Panc1 (cell line): ENCODE measurements at regions not wholly inside any gene's neighbourhood (a gene's known extent, or its start where the extent isn't known, plus 50 kb on each side); places are given as distances from the start of the nearest gene placed in this dataset.

Experiments used
- ATAC-seq: fragments of 200-7000 bp; cut with Tn5 transposase; 2 replicates; pipeline ENCODE4 v1.9.1; 2020; ENCODE audit warnings: mild to moderate bottlenecking, moderate library complexity
- BruUV-seq: library from RNA; stranded (reverse); fragments of 400-500 nt; replicated peaks from 2 replicates; lab custom pipeline; 2021; lab: Mats Ljungman, UMichigan
- CTCF ChIA-PET: fragments of 300-600 bp; sonication (Branson Sonifier 250); formaldehyde crosslinking; loops from one replicate; lab custom pipeline; 2022; ENCODE audit warnings: antibody characterized with exemption; lab: Charles Lee
- POLR2A ChIA-PET: fragments of 300-600 bp; sonication (Branson Sonifier 250); formaldehyde crosslinking; loops from one replicate; lab custom pipeline; 2022; ENCODE audit warnings: antibody characterized with exemption; lab: Charles Lee
- DNase-seq: peaks from one replicate; pipeline ENCODE4 v3.0.0-alpha.2; 2010; ENCODE audit warnings: low read depth, low spot score
- H3K27ac ChIP-seq: 2 replicates; pipeline ENCODE4 v1.5.1; 2011; ENCODE audit warnings: mild to moderate bottlenecking, low read length, inconsistent platforms
- H3K27me3 ChIP-seq: fragments of 200-500 bp; sonication (Bioruptor generic); 2 replicates; pipeline ENCODE4 v1.6.0; 2014; ENCODE audit warnings: low read length, inconsistent platforms; ENCODE audit not compliant: control insufficient read depth, insufficient read depth
- H3K36me3 ChIP-seq: fragments of 200-500 bp; sonication (Bioruptor generic); 2 replicates; pipeline ENCODE4 v1.5.1; 2014; ENCODE audit warnings: inconsistent platforms, mild to moderate bottlenecking, low read length, moderate library complexity; ENCODE audit not compliant: control insufficient read depth, insufficient read depth
- H3K4me1 ChIP-seq: 2 replicates; pipeline ENCODE4 v1.5.1; 2011; ENCODE audit warnings: inconsistent platforms, mild to moderate bottlenecking, low read length, moderate library complexity; ENCODE audit not compliant: control insufficient read depth, insufficient read depth
- H3K4me3 ChIP-seq, 2 experiments: 2 replicates each; pipeline ENCODE4 v1.5.1; 2011 to 2012; ENCODE audit warnings: low read depth in 2 of 2, low read length in 2 of 2, mild to moderate bottlenecking in 2 of 2, inconsistent platforms in 1 of 2, moderate library complexity in 1 of 2
- H3K9me3 ChIP-seq: fragments of 200-500 bp; sonication (Bioruptor generic); 2 replicates; pipeline ENCODE4 v1.5.1; 2014; ENCODE audit warnings: low read depth, mild to moderate bottlenecking, inconsistent platforms, low read length, moderate library complexity; ENCODE audit not compliant: control insufficient read depth, insufficient read depth
- POLR2AphosphoS5 ChIP-seq: IDR thresholded peaks from 2 replicates; pipeline ENCODE4 v1.6.1; 2012; ENCODE audit warnings: mild to moderate bottlenecking, low read depth, low read length, moderate library complexity
- SIN3A ChIP-seq: IDR thresholded peaks from 2 replicates; pipeline ENCODE4 v1.6.1; 2012; ENCODE audit warnings: low read depth, mild to moderate bottlenecking, low read length, moderate library complexity, borderline replicate concordance; ENCODE audit not compliant: insufficient read depth
- TCF7L2 ChIP-seq: IDR thresholded peaks from 2 replicates; pipeline ENCODE4 v1.6.1; 2011; ENCODE audit warnings: mild to moderate bottlenecking, low read depth, low read length, inconsistent platforms
- in situ Hi-C: cut with HindIII; loops from 2 replicates; pipeline ENCODE4 v1.10.0; 2016; ENCODE audit warnings: low sequenced_read_pairs, low pct_unique_long_range_greater_than_20kb
- intact Hi-C: fragments of 100-400 bp; cut with micrococcal nuclease; formaldehyde crosslinking; loops from one replicate; pipeline ENCODE4 v1.10.0; 2022; ENCODE audit not compliant: unreplicated experiment
- TF ChIP-seq, protein P1 (sequence below): fragments of 450-650 bp; IDR thresholded peaks from 2 replicates; pipeline ENCODE4 v1.5.1; 2017; ENCODE audit warnings: mild to moderate bottlenecking
- TF ChIP-seq, protein P2 (sequence below), 2 experiments: IDR thresholded peaks; 2 replicates each; pipeline ENCODE4 v1.6.1; 2011 to 2012; ENCODE audit warnings: low read depth in 2 of 2, control low read depth in 1 of 2, low read length in 1 of 2, mild to moderate bottlenecking in 1 of 2, moderate library complexity in 1 of 2; ENCODE audit not compliant: insufficient read depth in 1 of 2

DNA sequence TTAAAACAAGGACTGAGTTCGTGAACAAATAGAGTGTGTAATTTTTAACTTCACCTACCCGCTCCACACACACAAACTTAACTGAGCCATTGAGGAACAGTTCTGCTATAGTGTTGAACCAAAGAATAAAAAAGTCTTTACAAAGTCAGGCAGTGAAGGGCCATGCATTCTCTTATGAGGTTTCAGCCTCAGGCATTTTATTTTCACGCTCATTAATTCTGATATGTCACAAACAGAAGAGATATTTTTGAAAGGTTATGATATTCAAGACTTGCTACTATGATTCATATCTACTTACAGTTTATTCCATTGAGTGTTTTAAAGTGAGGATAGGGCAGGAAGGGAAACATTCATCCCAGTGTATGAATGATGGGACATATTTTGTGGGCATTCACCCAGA is 282.2 kb downstream of the SLITRK5 start:
- DNase-seq (no peak), ATAC-seq (no peak)
- no TSS peak for BruUV-seq
- intact Hi-C loops (no loop called here), in situ Hi-C loops (no loop called here)
- POLR2A ChIA-PET = no interaction called here
- no peaks in the 10 kb centered on the region for H3K36me3 ChIP-seq
- no peaks in the 10 kb centered on the region for H3K9me3 ChIP-seq
- no peaks in the 10 kb centered on the region for H3K4me1 ChIP-seq
- TF ChIP-seq, protein P1, sequence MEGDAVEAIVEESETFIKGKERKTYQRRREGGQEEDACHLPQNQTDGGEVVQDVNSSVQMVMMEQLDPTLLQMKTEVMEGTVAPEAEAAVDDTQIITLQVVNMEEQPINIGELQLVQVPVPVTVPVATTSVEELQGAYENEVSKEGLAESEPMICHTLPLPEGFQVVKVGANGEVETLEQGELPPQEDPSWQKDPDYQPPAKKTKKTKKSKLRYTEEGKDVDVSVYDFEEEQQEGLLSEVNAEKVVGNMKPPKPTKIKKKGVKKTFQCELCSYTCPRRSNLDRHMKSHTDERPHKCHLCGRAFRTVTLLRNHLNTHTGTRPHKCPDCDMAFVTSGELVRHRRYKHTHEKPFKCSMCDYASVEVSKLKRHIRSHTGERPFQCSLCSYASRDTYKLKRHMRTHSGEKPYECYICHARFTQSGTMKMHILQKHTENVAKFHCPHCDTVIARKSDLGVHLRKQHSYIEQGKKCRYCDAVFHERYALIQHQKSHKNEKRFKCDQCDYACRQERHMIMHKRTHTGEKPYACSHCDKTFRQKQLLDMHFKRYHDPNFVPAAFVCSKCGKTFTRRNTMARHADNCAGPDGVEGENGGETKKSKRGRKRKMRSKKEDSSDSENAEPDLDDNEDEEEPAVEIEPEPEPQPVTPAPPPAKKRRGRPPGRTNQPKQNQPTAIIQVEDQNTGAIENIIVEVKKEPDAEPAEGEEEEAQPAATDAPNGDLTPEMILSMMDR = no peak
- TF ChIP-seq, protein P2, sequence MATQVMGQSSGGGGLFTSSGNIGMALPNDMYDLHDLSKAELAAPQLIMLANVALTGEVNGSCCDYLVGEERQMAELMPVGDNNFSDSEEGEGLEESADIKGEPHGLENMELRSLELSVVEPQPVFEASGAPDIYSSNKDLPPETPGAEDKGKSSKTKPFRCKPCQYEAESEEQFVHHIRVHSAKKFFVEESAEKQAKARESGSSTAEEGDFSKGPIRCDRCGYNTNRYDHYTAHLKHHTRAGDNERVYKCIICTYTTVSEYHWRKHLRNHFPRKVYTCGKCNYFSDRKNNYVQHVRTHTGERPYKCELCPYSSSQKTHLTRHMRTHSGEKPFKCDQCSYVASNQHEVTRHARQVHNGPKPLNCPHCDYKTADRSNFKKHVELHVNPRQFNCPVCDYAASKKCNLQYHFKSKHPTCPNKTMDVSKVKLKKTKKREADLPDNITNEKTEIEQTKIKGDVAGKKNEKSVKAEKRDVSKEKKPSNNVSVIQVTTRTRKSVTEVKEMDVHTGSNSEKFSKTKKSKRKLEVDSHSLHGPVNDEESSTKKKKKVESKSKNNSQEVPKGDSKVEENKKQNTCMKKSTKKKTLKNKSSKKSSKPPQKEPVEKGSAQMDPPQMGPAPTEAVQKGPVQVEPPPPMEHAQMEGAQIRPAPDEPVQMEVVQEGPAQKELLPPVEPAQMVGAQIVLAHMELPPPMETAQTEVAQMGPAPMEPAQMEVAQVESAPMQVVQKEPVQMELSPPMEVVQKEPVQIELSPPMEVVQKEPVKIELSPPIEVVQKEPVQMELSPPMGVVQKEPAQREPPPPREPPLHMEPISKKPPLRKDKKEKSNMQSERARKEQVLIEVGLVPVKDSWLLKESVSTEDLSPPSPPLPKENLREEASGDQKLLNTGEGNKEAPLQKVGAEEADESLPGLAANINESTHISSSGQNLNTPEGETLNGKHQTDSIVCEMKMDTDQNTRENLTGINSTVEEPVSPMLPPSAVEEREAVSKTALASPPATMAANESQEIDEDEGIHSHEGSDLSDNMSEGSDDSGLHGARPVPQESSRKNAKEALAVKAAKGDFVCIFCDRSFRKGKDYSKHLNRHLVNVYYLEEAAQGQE (IDR thresholded peaks at IDR 0.05; ENCODE audit: insufficient read depth in 1 of 2, low read depth in 2 of 2, low read length in 1 of 2) = no peak
- TF ChIP-seq TCF7L2 (no peak), POLR2AphosphoS5 (no peak), SIN3A (no peak)
- CTCF ChIA-PET = no interaction called here
- no peak overlapping the region for H3K4me3 ChIP-seq
- H3K27ac ChIP-seq = no peak overlapping the region
- no peaks in the 10 kb centered on the region for H3K27me3 ChIP-seq

DNA sequence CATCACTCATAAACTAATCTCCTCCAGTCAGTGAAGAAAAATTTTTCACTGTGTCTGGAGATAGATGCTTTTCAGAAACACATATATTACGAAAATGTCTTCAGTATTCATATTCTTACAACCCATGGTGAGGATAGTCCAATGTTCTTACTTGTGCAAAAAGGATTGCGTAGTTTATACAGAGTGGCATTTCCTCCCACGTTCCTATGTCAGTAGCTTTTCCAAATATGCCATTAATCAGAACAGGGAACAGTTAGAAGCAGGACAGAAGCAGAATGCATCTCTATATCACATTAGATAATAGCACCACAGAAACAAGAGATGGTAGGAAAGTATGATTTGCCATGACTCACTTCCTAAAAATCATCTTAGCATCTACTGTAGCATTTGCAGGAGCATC is 282.9 kb downstream of the SLITRK5 start:
- intact Hi-C loops = no loop called here
- in situ Hi-C loops = no loop called here
- H3K27ac ChIP-seq = no peak overlapping the region
- H3K9me3 ChIP-seq = no peaks in the 10 kb centered on the region
- no peak for ATAC-seq
- TF ChIP-seq SIN3A (no peak), POLR2AphosphoS5 (no peak), TCF7L2 (no peak)
- TF ChIP-seq, protein P1 = no peak
- TF ChIP-seq, protein P2 (IDR thresholded peaks at IDR 0.05; ENCODE audit: insufficient read depth in 1 of 2, low read depth in 2 of 2, low read length in 1 of 2) = no peak
- no peaks in the 10 kb centered on the region for H3K4me1 ChIP-seq
- DNase-seq = no peak
- no peaks in the 10 kb centered on the region for H3K36me3 ChIP-seq
- H3K4me3 ChIP-seq = no peak overlapping the region
- BruUV-seq = no TSS peak
- POLR2A ChIA-PET = no interaction called here
- CTCF ChIA-PET = no interaction called here
- H3K27me3 ChIP-seq = no peaks in the 10 kb centered on the region
